ENCODE measurements at regions not wholly inside any gene's neighbourhood (a gene's known extent, or its start where the extent isn't known, plus 50 kb on each side); places are given as distances from the start of the nearest gene placed in this dataset.
"Not testable (repeated sequence)": the region's sequence is repeated elsewhere in the genome, so short reads cannot be mapped to it uniquely, and the experiment has no call there.

GRCh38 chr3:20637729-20638128 is 451.7 kb upstream of the SGO1 start:
- no peak overlapping the region for H3K4me3 ChIP-seq (ENCODE audit: low read length)
- DNase-seq (ENCODE audit: low read depth, low spot score): no peak

GRCh38 chr3:20622304-20622703 is 436.3 kb upstream of the SGO1 start:
- no peak for DNase-seq (ENCODE audit: low read depth, low spot score)
- H3K4me3 ChIP-seq (ENCODE audit: low read length): no peak overlapping the region

- not testable (repeated sequence) for H3K4me3 ChIP-seq (ENCODE audit: low read length); DNase-seq (ENCODE audit: low read depth, low spot score)
Observed at GRCh38 chr3:20618621-20619020, 432.6 kb upstream of the SGO1 start.

GRCh38 chr3:20618181-20618580 is 432.2 kb upstream of the SGO1 start:
- H3K4me3 ChIP-seq (ENCODE audit: low read length); DNase-seq (ENCODE audit: low read depth, low spot score): not testable (repeated sequence)

GRCh38 chr3:20615982-20616381 is 430.0 kb upstream of the SGO1 start:
- H3K4me3 ChIP-seq (ENCODE audit: low read length); DNase-seq (ENCODE audit: low read depth, low spot score): not testable (repeated sequence)

- H3K4me3 ChIP-seq (ENCODE audit: low read length): no peak overlapping the region
- DNase-seq (ENCODE audit: low read depth, low spot score): no peak
Observed at GRCh38 chr3:20608054-20608738, 422.2 kb upstream of the SGO1 start.

GRCh38 chr3:20604659-20605058 is 418.7 kb upstream of the SGO1 start:
- no peak for DNase-seq (ENCODE audit: low read depth, low spot score)
- H3K4me3 ChIP-seq (ENCODE audit: low read length): no peak overlapping the region

- DNase-seq (ENCODE audit: low read depth, low spot score): no peak
- H3K4me3 ChIP-seq (ENCODE audit: low read length): no peak overlapping the region
Observed at GRCh38 chr3:20589275-20589674, 403.3 kb upstream of the SGO1 start.

GRCh38 chr3:20588781-20589180 is 402.8 kb upstream of the SGO1 start:
- H3K4me3 ChIP-seq (ENCODE audit: low read length): no peak overlapping the region
- no peak for DNase-seq (ENCODE audit: low read depth, low spot score)

GRCh38 chr3:20583648-20584047 is 397.6 kb upstream of the SGO1 start:
- no peak for DNase-seq (ENCODE audit: low read depth, low spot score)
- no peak overlapping the region for H3K4me3 ChIP-seq (ENCODE audit: low read length)

- H3K4me3 ChIP-seq (ENCODE audit: low read length): no peak overlapping the region
- DNase-seq (ENCODE audit: low read depth, low spot score): no peak
Observed at GRCh38 chr3:20576228-20576627, 390.2 kb upstream of the SGO1 start.

- no peak for DNase-seq (ENCODE audit: low read depth, low spot score)
- no peak overlapping the region for H3K4me3 ChIP-seq (ENCODE audit: low read length)
Observed at GRCh38 chr3:20575146-20575545, 389.1 kb upstream of the SGO1 start.

- DNase-seq (ENCODE audit: low read depth, low spot score): no peak
Observed at GRCh38 chr3:20574746-20575145, 388.7 kb upstream of the SGO1 start.

GRCh38 chr3:20573175-20573574 is 387.2 kb upstream of the SGO1 start:
- no peak for DNase-seq (ENCODE audit: low read depth, low spot score)

More at GRCh38 chr3:20574746-20575145, 388.7 kb upstream of the SGO1 start:
- H3K4me3 ChIP-seq (ENCODE audit: low read length): no peak overlapping the region

GRCh38 chr3:20572473-20572872 is 386.5 kb upstream of the SGO1 start:
- no peak overlapping the region for H3K4me3 ChIP-seq (ENCODE audit: low read length)
- DNase-seq (ENCODE audit: low read depth, low spot score): no peak

More at GRCh38 chr3:20573175-20573574, 387.2 kb upstream of the SGO1 start:
- H3K4me3 ChIP-seq (ENCODE audit: low read length): no peak overlapping the region

- no peak for DNase-seq (ENCODE audit: low read depth, low spot score)
- H3K4me3 ChIP-seq (ENCODE audit: low read length): no peak overlapping the region
Observed at GRCh38 chr3:20569310-20569709, 383.3 kb upstream of the SGO1 start.

GRCh38 chr3:20564966-20565365 is 379.0 kb upstream of the SGO1 start:
- H3K4me3 ChIP-seq (ENCODE audit: low read length): no peak overlapping the region
- DNase-seq (ENCODE audit: low read depth, low spot score): no peak

GRCh38 chr3:20563985-20564384 is 378.0 kb upstream of the SGO1 start:
- H3K4me3 ChIP-seq (ENCODE audit: low read length): no peak overlapping the region
- no peak for DNase-seq (ENCODE audit: low read depth, low spot score)

GRCh38 chr3:20563251-20563650 is 377.2 kb upstream of the SGO1 start:
- DNase-seq (ENCODE audit: low read depth, low spot score): no peak
- H3K4me3 ChIP-seq (ENCODE audit: low read length): no peak overlapping the region

GRCh38 chr3:20561166-20561565 is 375.2 kb upstream of the SGO1 start:
- no peak for DNase-seq (ENCODE audit: low read depth, low spot score)
- H3K4me3 ChIP-seq (ENCODE audit: low read length): no peak overlapping the region

- H3K4me3 ChIP-seq (ENCODE audit: low read length); DNase-seq (ENCODE audit: low read depth, low spot score): not testable (repeated sequence)
Observed at GRCh38 chr3:20560446-20560845, 374.4 kb upstream of the SGO1 start.
